ENCODE measurements at regions not wholly inside any gene's neighbourhood (a gene's known extent, or its start where the extent isn't known, plus 50 kb on each side); places are given as distances from the start of the nearest gene placed in this dataset.
"Not testable (repeated sequence)": the region's sequence is repeated elsewhere in the genome, so short reads cannot be mapped to it uniquely, and the experiment has no call there.

- not testable (repeated sequence) for DNase-seq
Observed at GRCh38 chr14:105663818-105664596, 137.6 kb downstream of the TMEM121 start.

- DNase-seq = no peak
Observed at GRCh38 chr14:105664691-105665090, 138.3 kb downstream of the TMEM121 start.

GRCh38 chr14:105665247-105665950 lies 139.0 kb downstream of the TMEM121 start:
- DNase-seq = no peak

GRCh38 chr14:105665951-105666277 lies 139.5 kb downstream of the TMEM121 start:
- DNase-seq = no peak

GRCh38 chr14:105666420-105666819 lies 140.0 kb downstream of the TMEM121 start:
- DNase-seq = no peak

- not testable (repeated sequence) for DNase-seq
Observed at GRCh38 chr14:105666991-105667662, 140.7 kb downstream of the TMEM121 start.

GRCh38 chr14:105667663-105668020 lies 141.3 kb downstream of the TMEM121 start:
- DNase-seq = not testable (repeated sequence)

- DNase-seq = not testable (repeated sequence)
Observed at GRCh38 chr14:105668021-105668420, 141.6 kb downstream of the TMEM121 start.

- not testable (repeated sequence) for DNase-seq
Observed at GRCh38 chr14:105668471-105669230, 142.3 kb downstream of the TMEM121 start.

GRCh38 chr14:105669231-105669610 lies 142.8 kb downstream of the TMEM121 start:
- DNase-seq = not testable (repeated sequence)

GRCh38 chr14:105669646-105670045 lies 143.3 kb downstream of the TMEM121 start:
- not testable (repeated sequence) for DNase-seq

- not testable (repeated sequence) for DNase-seq
Observed at GRCh38 chr14:105672450-105673200, 146.2 kb downstream of the TMEM121 start.

- not testable (repeated sequence) for DNase-seq
Observed at GRCh38 chr14:105675433-105675832, 149.1 kb downstream of the TMEM121 start.

GRCh38 chr14:105675905-105676670 lies 149.7 kb downstream of the TMEM121 start:
- DNase-seq = not testable (repeated sequence)

- not testable (repeated sequence) for DNase-seq
Observed at GRCh38 chr14:105678057-105678456, 151.7 kb downstream of the TMEM121 start.

- DNase-seq = not testable (repeated sequence)
Observed at GRCh38 chr14:105678996-105679958, 152.9 kb downstream of the TMEM121 start.

- DNase-seq = not testable (repeated sequence)
Observed at GRCh38 chr14:105679959-105680735, 153.8 kb downstream of the TMEM121 start.

- not testable (repeated sequence) for DNase-seq
Observed at GRCh38 chr14:105680736-105681098, 154.3 kb downstream of the TMEM121 start.

- DNase-seq = not testable (repeated sequence)
Observed at GRCh38 chr14:105681606-105682185, 155.3 kb downstream of the TMEM121 start.

Data from NCI-H1436 treated with DMSO at 0.1 percent for 48 hours (cell line).